ENCODE measurements at regions not wholly inside any gene's neighbourhood (a gene's known extent, or its start where the extent isn't known, plus 50 kb on each side); places are given as distances from the start of the nearest gene placed in this dataset.

DNA sequence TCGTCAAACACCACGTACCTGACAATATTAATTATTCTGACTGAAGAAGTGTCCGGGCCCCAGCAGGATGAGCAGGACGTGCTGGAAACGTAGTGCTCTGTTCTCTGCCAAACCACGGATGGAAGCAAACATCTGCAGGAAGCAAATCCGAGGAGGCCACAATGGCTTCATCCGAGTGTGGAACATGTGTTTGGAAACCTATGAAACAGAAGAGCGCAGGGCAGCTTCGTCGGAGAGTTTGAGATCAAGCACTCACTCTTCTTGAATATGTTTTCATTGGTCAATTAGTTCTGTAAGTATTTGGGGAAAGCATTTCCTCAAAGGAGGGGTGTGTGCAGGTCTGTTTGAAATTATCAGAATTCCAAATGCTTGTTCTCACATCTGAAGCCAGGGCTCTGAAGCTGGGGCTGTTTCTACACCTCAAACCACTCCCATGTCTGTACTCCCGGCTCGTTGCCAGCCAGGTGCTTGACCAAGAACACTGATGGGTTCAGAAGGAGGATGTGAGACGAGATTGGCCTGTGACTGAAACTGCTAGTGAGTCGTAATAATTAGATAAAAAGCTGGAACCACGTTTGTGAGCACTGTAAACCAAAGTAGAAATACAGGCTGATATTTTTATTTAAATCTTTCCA lies 356.6 kb upstream of the SALL3 start:
- TF ChIP-seq, protein P1, sequence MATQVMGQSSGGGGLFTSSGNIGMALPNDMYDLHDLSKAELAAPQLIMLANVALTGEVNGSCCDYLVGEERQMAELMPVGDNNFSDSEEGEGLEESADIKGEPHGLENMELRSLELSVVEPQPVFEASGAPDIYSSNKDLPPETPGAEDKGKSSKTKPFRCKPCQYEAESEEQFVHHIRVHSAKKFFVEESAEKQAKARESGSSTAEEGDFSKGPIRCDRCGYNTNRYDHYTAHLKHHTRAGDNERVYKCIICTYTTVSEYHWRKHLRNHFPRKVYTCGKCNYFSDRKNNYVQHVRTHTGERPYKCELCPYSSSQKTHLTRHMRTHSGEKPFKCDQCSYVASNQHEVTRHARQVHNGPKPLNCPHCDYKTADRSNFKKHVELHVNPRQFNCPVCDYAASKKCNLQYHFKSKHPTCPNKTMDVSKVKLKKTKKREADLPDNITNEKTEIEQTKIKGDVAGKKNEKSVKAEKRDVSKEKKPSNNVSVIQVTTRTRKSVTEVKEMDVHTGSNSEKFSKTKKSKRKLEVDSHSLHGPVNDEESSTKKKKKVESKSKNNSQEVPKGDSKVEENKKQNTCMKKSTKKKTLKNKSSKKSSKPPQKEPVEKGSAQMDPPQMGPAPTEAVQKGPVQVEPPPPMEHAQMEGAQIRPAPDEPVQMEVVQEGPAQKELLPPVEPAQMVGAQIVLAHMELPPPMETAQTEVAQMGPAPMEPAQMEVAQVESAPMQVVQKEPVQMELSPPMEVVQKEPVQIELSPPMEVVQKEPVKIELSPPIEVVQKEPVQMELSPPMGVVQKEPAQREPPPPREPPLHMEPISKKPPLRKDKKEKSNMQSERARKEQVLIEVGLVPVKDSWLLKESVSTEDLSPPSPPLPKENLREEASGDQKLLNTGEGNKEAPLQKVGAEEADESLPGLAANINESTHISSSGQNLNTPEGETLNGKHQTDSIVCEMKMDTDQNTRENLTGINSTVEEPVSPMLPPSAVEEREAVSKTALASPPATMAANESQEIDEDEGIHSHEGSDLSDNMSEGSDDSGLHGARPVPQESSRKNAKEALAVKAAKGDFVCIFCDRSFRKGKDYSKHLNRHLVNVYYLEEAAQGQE (IDR thresholded peaks at IDR 0.05; ENCODE audit: borderline replicate concordance) = no peak
- TF ChIP-seq POLR2AphosphoS5 (IDR thresholded peaks at IDR 0.05) (no peak), EP300 (conservative IDR thresholded peaks at IDR 0.05; ENCODE audit: poor library complexity, severe bottlenecking) (no peak), EZH2 (IDR thresholded peaks at IDR 0.05; ENCODE audit: borderline replicate concordance, insufficient read depth, low read length, poor library complexity, severe bottlenecking) (no peak), SMC3 (conservative IDR thresholded peaks at IDR 0.05; ENCODE audit: poor library complexity) (no peak), RAD21 (conservative IDR thresholded peaks at IDR 0.05) (no peak), TAF1 (IDR thresholded peaks at IDR 0.05; ENCODE audit: low read depth) (no peak), MXI1 (conservative IDR thresholded peaks at IDR 0.05; ENCODE audit: poor library complexity, severe bottlenecking) (no peak)
- TF ChIP-seq, protein P2, sequence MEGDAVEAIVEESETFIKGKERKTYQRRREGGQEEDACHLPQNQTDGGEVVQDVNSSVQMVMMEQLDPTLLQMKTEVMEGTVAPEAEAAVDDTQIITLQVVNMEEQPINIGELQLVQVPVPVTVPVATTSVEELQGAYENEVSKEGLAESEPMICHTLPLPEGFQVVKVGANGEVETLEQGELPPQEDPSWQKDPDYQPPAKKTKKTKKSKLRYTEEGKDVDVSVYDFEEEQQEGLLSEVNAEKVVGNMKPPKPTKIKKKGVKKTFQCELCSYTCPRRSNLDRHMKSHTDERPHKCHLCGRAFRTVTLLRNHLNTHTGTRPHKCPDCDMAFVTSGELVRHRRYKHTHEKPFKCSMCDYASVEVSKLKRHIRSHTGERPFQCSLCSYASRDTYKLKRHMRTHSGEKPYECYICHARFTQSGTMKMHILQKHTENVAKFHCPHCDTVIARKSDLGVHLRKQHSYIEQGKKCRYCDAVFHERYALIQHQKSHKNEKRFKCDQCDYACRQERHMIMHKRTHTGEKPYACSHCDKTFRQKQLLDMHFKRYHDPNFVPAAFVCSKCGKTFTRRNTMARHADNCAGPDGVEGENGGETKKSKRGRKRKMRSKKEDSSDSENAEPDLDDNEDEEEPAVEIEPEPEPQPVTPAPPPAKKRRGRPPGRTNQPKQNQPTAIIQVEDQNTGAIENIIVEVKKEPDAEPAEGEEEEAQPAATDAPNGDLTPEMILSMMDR (IDR thresholded peaks at IDR 0.05; ENCODE audit: poor library complexity, severe bottlenecking) = no peak
